IPS-15b (cell line): ENCODE measurements at regions not wholly inside any gene's neighbourhood (a gene's known extent, or its start where the extent isn't known, plus 50 kb on each side); places are given as distances from the start of the nearest gene placed in this dataset.
"Not testable (repeated sequence)": the region's sequence is repeated elsewhere in the genome, so short reads cannot be mapped to it uniquely, and the experiment has no call there.

Experiments
- H3K27me3 ChIP-seq: one replicate; pipeline ENCODE4 v1.6.1; 2013; ENCODE audit warnings: low read length; ENCODE audit not compliant: control insufficient read depth, insufficient read depth
- H3K36me3 ChIP-seq: one replicate; pipeline ENCODE4 v1.6.1; 2013; ENCODE audit warnings: low read length; ENCODE audit not compliant: control insufficient read depth, insufficient read depth
- H3K4me1 ChIP-seq: one replicate; pipeline ENCODE4 v1.6.1; 2013; ENCODE audit warnings: mild to moderate bottlenecking, low read length; ENCODE audit not compliant: control insufficient read depth, insufficient read depth
- H3K4me3 ChIP-seq: one replicate; pipeline ENCODE4 v1.5.1; 2013; ENCODE audit warnings: low read depth, low read length
- H3K9ac ChIP-seq: one replicate; pipeline ENCODE4 v1.6.1; 2013; ENCODE audit warnings: low read depth, mild to moderate bottlenecking, low read length
- H3K9me3 ChIP-seq: one replicate; pipeline ENCODE4 v1.6.1; 2013; ENCODE audit warnings: mild to moderate bottlenecking, low read length; ENCODE audit not compliant: control insufficient read depth, insufficient read depth

DNA sequence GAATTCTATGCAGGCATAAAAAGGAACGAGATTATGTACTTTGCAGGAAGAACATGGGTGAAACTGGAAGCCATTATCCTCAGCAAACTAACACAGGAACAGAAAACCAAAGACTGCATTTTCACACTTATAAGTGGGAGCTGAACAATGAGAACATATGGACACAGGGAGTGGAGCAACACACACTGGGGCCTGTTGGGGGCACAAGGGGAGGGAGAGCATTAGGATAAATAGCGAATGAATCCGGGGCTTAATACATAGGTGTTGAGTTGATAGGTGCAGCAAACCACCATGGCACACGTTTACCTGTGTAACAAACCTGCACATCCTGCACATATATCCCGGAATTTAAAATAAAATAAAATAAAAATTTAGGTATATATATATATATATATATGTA is 80.2 kb upstream of the ZFP42 start:
- H3K4me1 ChIP-seq, H3K9me3 ChIP-seq, H3K36me3 ChIP-seq, H3K4me3 ChIP-seq, H3K27me3 ChIP-seq, H3K9ac ChIP-seq: not testable (repeated sequence)

DNA sequence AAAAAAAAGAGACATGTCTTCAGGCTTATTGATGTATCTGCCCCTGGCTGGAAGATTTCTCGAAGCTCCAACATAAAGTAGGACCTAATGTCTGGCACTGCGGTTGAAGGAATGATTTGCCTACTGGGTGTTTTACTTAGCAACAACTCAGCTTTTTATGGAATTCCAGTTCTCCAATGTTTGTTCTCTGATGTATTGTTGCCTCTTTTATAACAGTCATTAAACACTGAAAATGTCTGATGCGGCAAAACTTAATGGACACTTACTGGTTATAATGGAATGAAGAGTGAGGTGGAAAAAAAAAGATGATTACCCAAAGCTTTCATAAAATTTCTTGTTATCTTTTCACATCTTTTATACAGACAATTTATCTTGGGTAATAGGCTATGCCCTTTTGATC is 75.6 kb upstream of the ZFP42 start:
- H3K9me3 ChIP-seq, result no peaks in the 10 kb centered on the region
- H3K36me3 ChIP-seq, result no peaks in the 10 kb centered on the region
- H3K9ac ChIP-seq, result no peak overlapping the region
- no peaks in the 10 kb centered on the region for H3K27me3 ChIP-seq
- H3K4me1 ChIP-seq, result no peaks in the 10 kb centered on the region
- no peak overlapping the region for H3K4me3 ChIP-seq

DNA sequence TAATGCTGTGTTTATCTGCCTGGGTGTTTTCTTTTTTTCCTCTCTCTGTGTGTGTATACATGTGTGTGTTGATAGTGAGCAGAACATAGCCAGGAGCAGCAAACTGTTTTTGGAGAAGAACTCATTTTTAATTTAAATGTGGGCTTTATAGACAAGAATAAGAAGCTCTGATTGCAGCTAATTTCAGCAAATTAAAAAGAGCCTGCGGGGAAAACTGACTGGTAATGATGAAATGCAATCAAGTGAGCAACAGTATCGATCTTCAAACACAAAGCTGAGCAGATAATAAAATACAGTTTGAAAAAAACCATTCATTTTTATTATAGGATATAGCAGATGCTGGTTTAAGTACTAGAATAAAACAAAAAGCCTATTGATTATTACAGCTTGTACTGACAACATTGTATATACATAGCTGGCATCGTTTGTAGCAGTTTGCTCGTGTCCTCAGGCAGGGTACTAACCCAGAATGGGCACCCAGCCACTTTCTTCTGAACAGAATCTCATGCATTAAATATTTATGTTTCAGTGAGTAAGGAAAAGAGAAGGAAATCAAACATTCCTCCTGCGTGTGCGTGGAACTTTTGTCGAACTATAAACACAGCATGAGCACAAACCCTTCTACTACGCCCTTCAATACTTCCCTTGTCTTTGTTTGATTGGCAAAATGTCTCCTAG is 73.5 kb upstream of the ZFP42 start:
- H3K9me3 ChIP-seq, result no peaks in the 10 kb centered on the region
- no peak overlapping the region for H3K9ac ChIP-seq
- H3K4me3 ChIP-seq, result no peak overlapping the region
- no peaks in the 10 kb centered on the region for H3K4me1 ChIP-seq
- no peaks in the 10 kb centered on the region for H3K36me3 ChIP-seq
- H3K27me3 ChIP-seq, result no peaks in the 10 kb centered on the region

DNA sequence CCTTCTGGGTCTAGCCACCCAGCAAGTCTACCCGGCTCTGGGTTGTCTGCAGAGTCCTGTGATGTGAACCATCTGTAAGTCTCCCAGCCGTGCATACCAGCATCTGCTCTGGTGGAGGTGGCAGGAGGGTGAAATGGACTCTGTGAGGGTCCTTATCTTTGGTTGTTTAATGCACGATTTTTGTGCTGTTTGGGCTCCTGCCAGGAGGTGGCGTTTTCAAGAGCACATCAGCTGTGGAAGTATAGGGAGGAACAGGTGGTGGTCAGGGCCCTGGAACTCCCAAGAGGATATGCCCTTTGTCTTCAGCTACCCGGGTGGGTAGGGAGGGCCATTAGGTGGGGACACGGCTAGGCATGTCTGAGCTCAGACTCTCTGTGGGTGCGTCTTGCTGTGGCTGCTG is 66.5 kb upstream of the ZFP42 start:
- H3K4me1 ChIP-seq, result no peaks in the 10 kb centered on the region

DNA sequence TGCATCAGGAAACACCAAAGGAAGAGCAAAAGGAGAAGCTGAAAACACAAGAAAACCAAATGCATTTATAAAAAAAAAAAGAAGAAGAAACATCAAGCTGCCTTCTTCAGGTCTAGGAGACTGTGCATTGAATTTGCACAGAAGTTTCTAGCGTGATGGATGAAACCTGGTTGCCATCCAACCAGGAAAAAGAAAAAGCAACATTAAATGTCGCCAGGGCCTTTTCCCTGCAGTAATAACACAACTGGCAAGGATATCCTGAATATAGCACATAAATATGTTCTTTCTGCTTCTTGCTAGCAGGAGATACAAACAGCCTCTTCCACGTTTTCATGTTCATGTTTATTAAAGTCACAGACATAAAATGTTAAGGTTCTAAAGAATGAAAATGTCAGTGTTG is 60.8 kb upstream of the ZFP42 start:
- no peaks in the 10 kb centered on the region for H3K9me3 ChIP-seq
- no peaks in the 10 kb centered on the region for H3K27me3 ChIP-seq
- H3K36me3 ChIP-seq, result no peaks in the 10 kb centered on the region
- no peak overlapping the region for H3K9ac ChIP-seq
- no peak overlapping the region for H3K4me3 ChIP-seq
- H3K4me1 ChIP-seq, result no peaks in the 10 kb centered on the region

More for the DNA sequence above, 66.5 kb upstream of the ZFP42 start:
- Histone ChIP-seq H3K4me3 (no peak overlapping the region), H3K27me3 (no peaks in the 10 kb centered on the region), H3K36me3 (peaks cover 2% of the 10 kb centered on the region), H3K9ac (no peak overlapping the region), H3K9me3 (no peaks in the 10 kb centered on the region)

DNA sequence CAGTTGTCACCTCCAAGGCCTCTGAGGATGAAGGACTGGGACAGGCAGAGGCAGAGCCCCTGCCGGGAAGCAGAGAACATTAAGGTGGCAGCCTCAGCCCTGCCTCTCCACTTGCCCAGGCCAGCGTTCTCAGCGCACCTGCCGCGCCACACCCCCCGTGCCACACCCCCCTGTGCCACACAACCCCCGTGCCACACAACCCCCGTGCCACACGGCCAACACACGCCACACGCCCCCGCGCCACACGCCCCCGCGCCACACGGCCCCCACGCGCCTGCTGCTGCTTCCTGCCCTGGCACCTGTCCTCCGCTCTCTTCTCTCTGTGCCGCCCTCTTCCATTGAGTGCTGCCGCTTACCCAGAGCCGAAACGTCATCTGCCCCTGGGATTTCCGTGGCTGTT is 58.0 kb upstream of the ZFP42 start:
- H3K27me3 ChIP-seq, result no peaks in the 10 kb centered on the region
- no peak overlapping the region for H3K4me3 ChIP-seq
- H3K36me3 ChIP-seq, result no peaks in the 10 kb centered on the region
- H3K9me3 ChIP-seq, result no peaks in the 10 kb centered on the region
- no peaks in the 10 kb centered on the region for H3K4me1 ChIP-seq
- H3K9ac ChIP-seq, result no peak overlapping the region

DNA sequence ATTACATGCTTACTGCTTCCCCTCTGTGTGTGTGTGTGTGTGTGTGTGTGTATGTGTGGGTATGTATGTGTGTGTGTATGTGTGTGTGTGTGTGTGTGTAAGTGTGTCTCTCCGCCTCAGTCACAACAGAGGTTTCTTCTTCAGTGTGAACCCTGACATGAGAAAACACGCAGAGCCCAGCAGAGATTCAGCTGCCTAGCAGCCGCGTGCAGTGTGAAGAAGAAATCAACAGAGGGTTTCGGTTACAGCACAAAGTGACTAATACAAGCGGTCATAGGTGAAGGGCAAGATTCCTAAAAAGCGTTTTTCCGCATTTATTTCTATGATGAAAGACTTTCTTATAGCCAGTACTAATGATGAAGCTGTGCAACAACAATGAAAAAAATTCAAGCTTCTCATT is 55.3 kb upstream of the ZFP42 start:
- Histone ChIP-seq H3K9me3 (no peaks in the 10 kb centered on the region), H3K4me1 (no peaks in the 10 kb centered on the region), H3K27me3 (no peaks in the 10 kb centered on the region), H3K36me3 (no peaks in the 10 kb centered on the region), H3K9ac (no peak overlapping the region), H3K4me3 (no peak overlapping the region)

DNA sequence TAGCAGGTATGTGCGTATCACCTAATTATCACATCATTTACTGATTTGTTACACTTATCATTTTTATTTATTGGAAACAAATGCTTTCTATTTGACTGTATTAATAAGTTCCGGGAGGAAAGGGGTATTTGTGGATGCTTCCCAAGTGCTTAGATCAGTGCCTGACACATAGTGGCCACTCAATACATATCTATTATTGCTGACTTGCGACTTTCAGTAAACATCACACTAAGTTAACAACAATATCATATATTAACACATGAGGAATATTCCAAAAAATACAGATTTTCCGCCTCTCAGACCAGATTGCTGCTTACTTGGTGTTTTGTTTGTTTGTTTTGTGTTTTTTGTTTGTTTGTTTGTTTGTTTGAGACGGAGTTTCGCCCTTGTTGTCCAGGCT is 52.6 kb upstream of the ZFP42 start:
- H3K36me3 ChIP-seq, result no peaks in the 10 kb centered on the region
- no peaks in the 10 kb centered on the region for H3K9me3 ChIP-seq
- no peak overlapping the region for H3K9ac ChIP-seq
- H3K27me3 ChIP-seq, result no peaks in the 10 kb centered on the region
- no peak overlapping the region for H3K4me3 ChIP-seq
- H3K4me1 ChIP-seq, result no peaks in the 10 kb centered on the region

DNA sequence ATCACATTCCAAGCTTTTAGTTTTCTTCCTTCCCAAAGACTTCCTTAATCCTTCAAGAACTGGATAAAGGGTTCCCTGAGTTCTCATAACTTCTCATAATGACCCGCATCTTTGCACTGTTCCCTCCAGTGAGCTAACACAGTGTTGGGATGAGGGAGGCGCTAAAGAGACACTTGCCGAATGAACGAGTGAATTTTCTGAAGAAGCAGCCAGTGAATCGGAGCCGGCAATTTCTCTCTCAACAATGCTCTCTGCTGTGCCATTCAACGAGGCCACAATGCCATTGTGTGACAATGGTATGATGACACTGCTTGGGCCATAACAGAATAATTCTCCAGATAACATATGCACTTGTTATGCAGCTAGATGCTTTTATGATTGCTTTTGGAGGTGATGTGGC is 51.4 kb upstream of the ZFP42 start:
- no peak overlapping the region for H3K4me3 ChIP-seq
- no peaks in the 10 kb centered on the region for H3K4me1 ChIP-seq
- no peaks in the 10 kb centered on the region for H3K27me3 ChIP-seq
- H3K9ac ChIP-seq, result no peak overlapping the region
- no peaks in the 10 kb centered on the region for H3K36me3 ChIP-seq
- no peaks in the 10 kb centered on the region for H3K9me3 ChIP-seq
